HCT116 (cell line): ENCODE measurements at regions not wholly inside any gene's neighbourhood (a gene's known extent, or its start where the extent isn't known, plus 50 kb on each side); places are given as distances from the start of the nearest gene placed in this dataset.

Experiments used
- EZH2 ChIP-seq: fragments of 200-600 bp; sonication (generic); IDR thresholded peaks from 2 replicates; pipeline ENCODE4 v1.6.1; 2017; ENCODE audit warnings: antibody characterized with exemption, mixed run types
- FOSL1 ChIP-seq: IDR thresholded peaks from 2 replicates; pipeline ENCODE4 v1.6.1; 2012; ENCODE audit warnings: low read depth
- POLR2A ChIP-seq: IDR thresholded peaks from 2 replicates; pipeline ENCODE4 v1.7.0; 2011; ENCODE audit warnings: borderline replicate concordance; ENCODE audit not compliant: insufficient read depth, insufficient read length; ENCODE audit errors: extremely low read depth
- POLR2AphosphoS5 ChIP-seq: IDR thresholded peaks from 2 replicates; pipeline ENCODE4 v1.6.1; 2011; ENCODE audit warnings: mild to moderate bottlenecking, low read depth, low read length, moderate library complexity
- RAD21 ChIP-seq: IDR thresholded peaks from 2 replicates; pipeline ENCODE4 v1.6.1; 2012; ENCODE audit warnings: low read depth, mild to moderate bottlenecking
- SP1 ChIP-seq: IDR thresholded peaks from 2 replicates; pipeline ENCODE4 v1.6.1; 2012; ENCODE audit warnings: low read depth
- TCF7L2 ChIP-seq: IDR thresholded peaks from 2 replicates; pipeline ENCODE4 v1.7.0; 2011; ENCODE audit warnings: borderline replicate concordance, inconsistent platforms; ENCODE audit not compliant: insufficient read depth, insufficient read length; ENCODE audit errors: extremely low read depth
- YY1 ChIP-seq: IDR thresholded peaks from 2 replicates; pipeline ENCODE4 v1.6.1; 2011; ENCODE audit warnings: low read length, low read depth, moderate library complexity, mild to moderate bottlenecking; ENCODE audit not compliant: insufficient replicate concordance; ENCODE audit errors: extremely low read depth
- ZNF274 ChIP-seq: fragments of 200-500 bp; sonication (Bioruptor generic); IDR thresholded peaks from 2 replicates; pipeline ENCODE4 v1.6.1; 2014; ENCODE audit warnings: mild to moderate bottlenecking, low read depth, low read length, inconsistent platforms
- TF ChIP-seq, protein P1 (sequence below), 3 experiments: fragments of 200-600 bp in 1 of 3; sonication (generic) in 1 of 3; IDR thresholded peaks in 2 of 3; conservative IDR thresholded peaks in 1 of 3; 2 replicates each; pipeline ENCODE4 v1.5.1; 2012 to 2017; ENCODE audit warnings: low read depth in 2 of 3, low read length in 2 of 3, antibody characterized with exemption in 1 of 3, borderline replicate concordance in 1 of 3, control low read depth in 1 of 3, mild to moderate bottlenecking in 1 of 3, mixed read lengths in 1 of 3, mixed run types in 1 of 3, moderate library complexity in 1 of 3; ENCODE audit not compliant: insufficient read depth in 1 of 3

DNA sequence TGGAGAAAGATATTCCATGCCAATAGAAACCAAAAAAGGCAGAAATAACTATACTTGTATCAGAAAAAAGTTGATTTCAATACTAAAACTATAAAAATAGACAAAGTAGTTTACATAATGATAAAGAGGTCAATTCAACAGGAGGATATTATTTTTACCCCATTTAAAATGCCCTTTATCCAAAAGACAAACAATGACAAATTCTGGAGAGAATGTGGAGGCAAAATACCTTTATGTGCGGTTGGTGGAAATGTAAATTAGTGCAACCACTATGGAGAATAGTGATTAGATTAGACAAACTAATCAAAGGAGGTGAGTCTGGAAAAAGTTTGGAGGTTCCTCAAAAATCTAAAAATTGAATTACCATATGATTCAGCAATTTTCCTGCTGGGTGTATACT, 1262.3 kb downstream of the GRIK2 start:
- TF ChIP-seq RAD21 (no peak), POLR2AphosphoS5 (no peak), POLR2A (no peak), YY1 (no peak), FOSL1 (no peak), TCF7L2 (no peak), EZH2 (no peak), SP1 (no peak), ZNF274 (no peak)
- TF ChIP-seq, protein P1, sequence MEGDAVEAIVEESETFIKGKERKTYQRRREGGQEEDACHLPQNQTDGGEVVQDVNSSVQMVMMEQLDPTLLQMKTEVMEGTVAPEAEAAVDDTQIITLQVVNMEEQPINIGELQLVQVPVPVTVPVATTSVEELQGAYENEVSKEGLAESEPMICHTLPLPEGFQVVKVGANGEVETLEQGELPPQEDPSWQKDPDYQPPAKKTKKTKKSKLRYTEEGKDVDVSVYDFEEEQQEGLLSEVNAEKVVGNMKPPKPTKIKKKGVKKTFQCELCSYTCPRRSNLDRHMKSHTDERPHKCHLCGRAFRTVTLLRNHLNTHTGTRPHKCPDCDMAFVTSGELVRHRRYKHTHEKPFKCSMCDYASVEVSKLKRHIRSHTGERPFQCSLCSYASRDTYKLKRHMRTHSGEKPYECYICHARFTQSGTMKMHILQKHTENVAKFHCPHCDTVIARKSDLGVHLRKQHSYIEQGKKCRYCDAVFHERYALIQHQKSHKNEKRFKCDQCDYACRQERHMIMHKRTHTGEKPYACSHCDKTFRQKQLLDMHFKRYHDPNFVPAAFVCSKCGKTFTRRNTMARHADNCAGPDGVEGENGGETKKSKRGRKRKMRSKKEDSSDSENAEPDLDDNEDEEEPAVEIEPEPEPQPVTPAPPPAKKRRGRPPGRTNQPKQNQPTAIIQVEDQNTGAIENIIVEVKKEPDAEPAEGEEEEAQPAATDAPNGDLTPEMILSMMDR (IDR thresholded peaks at IDR 0.05 in 2 of 3, conservative IDR thresholded peaks at IDR 0.05 in 1 of 3; ENCODE audit: borderline replicate concordance in 1 of 3, insufficient read depth in 1 of 3, low read depth in 2 of 3, low read length in 2 of 3) = no peak
